CD4-positive, CD25-positive, alpha-beta regulatory T cell (primary cell): ENCODE measurements at regions not wholly inside any gene's neighbourhood (a gene's known extent, or its start where the extent isn't known, plus 50 kb on each side); places are given as distances from the start of the nearest gene placed in this dataset.

Source experiments
- ATAC-seq, 2 donors: fragments of 150-1000 bp; cut with Tn5 transposase; one replicate each; pipeline ENCODE4 v1.10.0; 2021; ENCODE audit warnings: low read depth in 2 of 2, moderate number of reproducible peaks in 2 of 2, moderate library complexity in 1 of 2
- DNase-seq, 3 donors: peaks; one replicate each; pipeline versions ENCODE4 v3.0.0 to v3.0.0-alpha.2; 2012 to 2022; ENCODE audit warnings: mixed read lengths in 1 of 3
- H3K27ac ChIP-seq: one replicate; pipeline ENCODE4 v1.7.0; 2013; ENCODE audit warnings: mild to moderate bottlenecking, low read length; ENCODE audit not compliant: insufficient read depth, poor library complexity, severe bottlenecking
- H3K27me3 ChIP-seq: one replicate; pipeline ENCODE4 v1.7.0; 2013; ENCODE audit warnings: low read length; ENCODE audit not compliant: control insufficient read depth, insufficient read depth
- H3K36me3 ChIP-seq: one replicate; pipeline ENCODE4 v1.7.0; 2013; ENCODE audit warnings: mild to moderate bottlenecking, low read length, moderate library complexity; ENCODE audit not compliant: control insufficient read depth, insufficient read depth
- H3K4me1 ChIP-seq: 2 replicates; pipeline ENCODE4 v1.7.0; 2013; ENCODE audit warnings: mild to moderate bottlenecking, low read length; ENCODE audit not compliant: insufficient read depth, control insufficient read depth, poor library complexity, severe bottlenecking
- H3K4me3 ChIP-seq: one replicate; pipeline ENCODE4 v1.7.0; 2013; ENCODE audit warnings: low read depth, mild to moderate bottlenecking, low read length, moderate library complexity
- H3K9me3 ChIP-seq, 2 experiments: 1 replicate in 1 of 2; 2 replicates in 1 of 2; pipeline ENCODE4 v1.7.0; 2013; ENCODE audit warnings: low read length in 2 of 2, mild to moderate bottlenecking in 1 of 2, moderate library complexity in 1 of 2; ENCODE audit not compliant: control insufficient read depth in 2 of 2
- H3K27ac Mint-ChIP-seq, 3 donors: one replicate each; pipeline ENCODE4 v1.8.0; 2020 to 2022; ENCODE audit warnings: mild to moderate bottlenecking in 3 of 3, mixed read lengths in 3 of 3, moderate library complexity in 2 of 3
- H3K27me3 Mint-ChIP-seq: one replicate; pipeline ENCODE4 v1.8.0; 2022; ENCODE audit warnings: mild to moderate bottlenecking, mixed read lengths
- H3K36me3 Mint-ChIP-seq: one replicate; pipeline ENCODE4 v1.8.0; 2020; ENCODE audit warnings: mixed read lengths
- H3K4me1 Mint-ChIP-seq, 4 donors: one replicate each; pipeline ENCODE4 v1.8.0; 2020 to 2022; ENCODE audit warnings: mixed read lengths in 4 of 4, mild to moderate bottlenecking in 1 of 4
- H3K4me3 Mint-ChIP-seq, 4 donors: one replicate each; pipeline ENCODE4 v1.8.0; 2020 to 2022; ENCODE audit warnings: mild to moderate bottlenecking in 4 of 4, mixed read lengths in 4 of 4, moderate library complexity in 3 of 4
- H3K9me3 Mint-ChIP-seq, 7 donors: one replicate each; pipeline ENCODE4 v1.8.0; 2020 to 2022; ENCODE audit warnings: mixed read lengths in 7 of 7, mild to moderate bottlenecking in 3 of 7, moderate library complexity in 2 of 7

DNA sequence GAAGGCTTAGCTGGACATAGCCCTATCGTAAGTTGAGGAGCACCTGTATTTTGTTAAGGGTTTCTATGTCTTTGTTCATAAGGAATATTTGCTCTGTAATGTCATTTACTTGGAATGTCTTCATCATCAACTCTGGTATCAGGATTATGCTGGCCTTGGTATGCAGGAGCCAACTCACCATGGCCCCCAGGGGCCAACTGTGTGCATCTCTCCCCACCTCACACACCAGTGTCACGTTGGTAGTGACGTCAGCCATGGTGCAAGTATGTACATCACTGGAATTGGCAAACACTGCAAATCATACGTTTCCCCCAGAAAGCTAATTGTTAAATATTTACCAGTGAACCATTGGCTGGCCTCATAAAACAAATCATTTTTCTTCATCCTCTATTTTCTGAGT, 70.8 kb downstream of the YTHDF1 start:
- no peak overlapping the region for H3K27ac ChIP-seq
- no peaks in the 10 kb centered on the region for H3K36me3 ChIP-seq
- Mint-ChIP-seq H3K4me1 (no peaks in the 10 kb centered on the region), H3K36me3 (no peaks in the 10 kb centered on the region), H3K4me3 (no peak overlapping the region), H3K9me3 (peaks cover 0 to 14% (median 8%) of the 10 kb centered on the region in 7 donors), H3K27me3 (peaks cover 23% of the 10 kb centered on the region), H3K27ac (no peak overlapping the region)
- peaks cover 3% of the 10 kb centered on the region for H3K27me3 ChIP-seq
- no peak for DNase-seq
- peaks cover 8 to 18% of the 10 kb centered on the region in 2 experiments for H3K9me3 ChIP-seq
- no peaks in the 10 kb centered on the region for H3K4me1 ChIP-seq
- no peak for ATAC-seq
- no peak overlapping the region for H3K4me3 ChIP-seq

DNA sequence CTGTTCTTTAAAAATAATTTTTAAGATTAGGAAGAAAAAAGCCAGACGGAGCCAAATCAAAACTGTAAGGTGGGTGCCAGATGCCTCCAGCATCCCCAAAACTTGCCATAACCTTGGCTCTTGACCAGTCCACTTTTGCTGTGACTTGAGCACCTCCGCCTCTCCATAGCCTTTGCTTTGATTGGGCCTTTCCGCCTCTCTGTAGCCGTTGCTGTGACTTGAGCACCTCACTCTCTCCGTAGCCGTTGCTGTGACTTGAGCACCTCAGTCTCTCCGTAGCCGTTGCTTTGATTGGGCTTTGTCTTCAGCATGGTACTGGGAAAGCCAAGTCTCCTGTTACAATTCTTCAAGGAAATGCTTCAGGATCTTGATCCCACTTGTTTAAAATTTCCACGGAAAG, 73.0 kb downstream of the YTHDF1 start:
- H3K27me3 ChIP-seq, result peaks cover 3% of the 10 kb centered on the region
- no peak for DNase-seq
- peaks cover 7% of the 10 kb centered on the region in 2 experiments for H3K9me3 ChIP-seq
- Mint-ChIP-seq H3K27me3 (peaks cover 15% of the 10 kb centered on the region), H3K9me3 (peaks cover 0 to 8% (median 3%) of the 10 kb centered on the region in 7 donors), H3K4me1 (no peaks in the 10 kb centered on the region), H3K4me3 (no peak overlapping the region), H3K36me3 (no peaks in the 10 kb centered on the region), H3K27ac (no peak overlapping the region)
- no peak overlapping the region for H3K27ac ChIP-seq
- H3K4me1 ChIP-seq, result no peaks in the 10 kb centered on the region
- H3K4me3 ChIP-seq, result no peak overlapping the region
- H3K36me3 ChIP-seq, result no peaks in the 10 kb centered on the region
- no peak for ATAC-seq

DNA sequence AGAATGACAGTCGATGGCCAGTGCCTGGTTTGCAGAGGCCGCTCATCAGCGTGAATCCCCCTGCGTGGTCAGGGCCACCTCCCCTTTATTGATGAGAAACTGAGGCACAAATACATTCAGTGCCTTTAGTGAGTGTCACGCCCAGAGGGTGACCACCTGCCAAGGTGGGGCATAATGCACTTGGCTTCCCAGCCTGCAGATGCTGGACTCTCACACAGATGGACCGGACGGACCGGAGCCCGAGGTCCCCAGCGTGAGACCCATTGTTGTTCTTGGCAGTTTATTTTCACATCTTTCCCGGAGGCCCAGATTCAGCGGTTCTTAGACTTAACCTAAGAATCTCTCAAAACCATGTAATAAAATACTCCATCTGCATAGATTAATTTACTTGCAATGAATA, 74.4 kb downstream of the YTHDF1 start:
- H3K27me3 ChIP-seq, result no peaks in the 10 kb centered on the region
- ATAC-seq (no peak), DNase-seq (no peak)

DNA sequence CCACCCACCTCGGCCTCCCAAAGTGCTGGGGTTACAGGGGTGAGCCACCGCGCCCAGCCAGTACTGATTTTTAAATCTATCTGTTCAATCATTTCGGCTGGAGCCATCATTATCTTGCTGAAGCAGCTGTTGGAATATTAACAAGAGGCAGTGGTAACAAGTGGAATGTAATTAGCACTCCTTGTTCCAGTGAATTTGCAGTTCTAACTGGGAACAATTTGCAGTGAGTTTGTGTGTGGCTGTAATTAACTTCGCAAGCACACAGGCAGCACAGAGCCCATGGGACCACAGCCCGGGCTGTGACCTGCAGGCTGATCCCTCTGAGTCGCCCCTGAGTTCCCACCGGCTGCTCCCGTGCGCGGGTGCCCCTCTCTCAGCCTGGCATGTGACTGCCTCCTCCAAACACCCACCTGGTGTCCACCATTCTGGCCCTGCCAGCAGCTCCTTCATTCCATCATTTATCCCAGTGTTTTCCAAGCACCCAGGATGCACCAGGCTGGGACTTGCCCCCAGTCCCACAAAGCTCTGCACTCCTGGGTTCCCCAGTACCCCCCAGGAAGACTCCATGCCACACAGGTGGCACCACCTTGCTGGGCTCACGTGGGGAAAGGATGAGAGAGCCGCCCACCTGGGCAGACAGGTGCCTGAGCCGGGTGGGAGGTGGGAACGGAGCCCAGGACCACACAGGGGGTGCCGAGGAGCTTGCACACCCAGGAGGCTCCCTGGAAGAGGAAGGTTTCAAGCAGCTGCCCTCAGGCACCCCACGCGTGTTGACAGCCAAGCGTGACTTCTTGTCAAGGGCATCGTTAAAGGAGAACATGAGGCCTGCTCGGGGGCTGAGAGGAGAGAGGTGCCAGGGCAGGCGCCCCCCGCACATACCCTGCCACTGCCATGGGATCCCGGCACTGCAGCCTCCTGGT, 75.2 kb downstream of the YTHDF1 start:
- H3K4me3 Mint-ChIP-seq, result no peak overlapping the region
- H3K4me1 Mint-ChIP-seq, result no peaks in the 10 kb centered on the region
- H3K4me1 ChIP-seq, result no peaks in the 10 kb centered on the region
- H3K4me3 ChIP-seq, result no peak overlapping the region
- no peaks in the 10 kb centered on the region for H3K27me3 ChIP-seq
- peaks cover 10% of the 10 kb centered on the region for H3K27me3 Mint-ChIP-seq
- H3K36me3 ChIP-seq, result no peaks in the 10 kb centered on the region
- no peak for DNase-seq
- peaks cover 0 to 7% (median 0%) of the 10 kb centered on the region in 7 donors for H3K9me3 Mint-ChIP-seq
- H3K27ac Mint-ChIP-seq, result no peak overlapping the region
- ATAC-seq, result no peak
- H3K27ac ChIP-seq, result no peak overlapping the region
- no peaks in the 10 kb centered on the region for H3K9me3 ChIP-seq
- no peaks in the 10 kb centered on the region for H3K36me3 Mint-ChIP-seq

More for the DNA sequence above, 74.4 kb downstream of the YTHDF1 start:
- H3K36me3 ChIP-seq, result no peaks in the 10 kb centered on the region
- Mint-ChIP-seq H3K27ac (no peak overlapping the region), H3K4me1 (no peaks in the 10 kb centered on the region), H3K36me3 (no peaks in the 10 kb centered on the region), H3K9me3 (peaks cover 0 to 7% (median 0%) of the 10 kb centered on the region in 7 donors), H3K4me3 (no peak overlapping the region), H3K27me3 (peaks cover 11% of the 10 kb centered on the region)
- no peak overlapping the region for H3K27ac ChIP-seq
- H3K4me1 ChIP-seq, result no peaks in the 10 kb centered on the region
- no peak overlapping the region for H3K4me3 ChIP-seq
- no peaks in the 10 kb centered on the region for H3K9me3 ChIP-seq

DNA sequence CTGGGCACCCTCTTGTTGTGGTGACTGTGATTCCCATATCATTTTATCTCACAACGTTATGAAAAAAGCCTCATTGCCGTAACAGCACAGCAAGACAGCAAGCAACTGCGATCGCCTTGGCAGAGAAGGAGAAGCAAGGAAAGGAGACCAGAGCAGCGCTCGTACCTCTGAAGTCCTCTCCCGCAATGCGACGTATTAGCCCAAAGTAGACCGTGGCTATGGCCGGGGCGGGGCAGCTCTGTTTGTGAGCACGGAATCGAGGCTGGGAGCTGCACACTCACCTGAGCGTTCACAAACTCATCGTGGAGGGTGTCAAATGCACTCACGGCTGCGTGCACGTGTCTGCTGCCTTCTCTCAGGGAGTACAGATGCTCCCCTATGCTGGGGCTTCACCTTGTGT, 76.1 kb downstream of the YTHDF1 start:
- no peaks in the 10 kb centered on the region for H3K27me3 ChIP-seq
- H3K9me3 Mint-ChIP-seq, result peaks cover 0 to 4% (median 0%) of the 10 kb centered on the region in 7 donors
- no peak overlapping the region for H3K4me3 ChIP-seq
- DNase-seq (no peak), ATAC-seq (no peak)
- no peak overlapping the region for H3K4me3 Mint-ChIP-seq
- H3K36me3 ChIP-seq, result no peaks in the 10 kb centered on the region
- no peaks in the 10 kb centered on the region for H3K36me3 Mint-ChIP-seq
- H3K9me3 ChIP-seq, result no peaks in the 10 kb centered on the region
- no peaks in the 10 kb centered on the region for H3K4me1 ChIP-seq
- H3K27ac Mint-ChIP-seq, result no peak overlapping the region
- peaks cover 10% of the 10 kb centered on the region for H3K27me3 Mint-ChIP-seq
- H3K4me1 Mint-ChIP-seq, result no peaks in the 10 kb centered on the region
- H3K27ac ChIP-seq, result no peak overlapping the region

DNA sequence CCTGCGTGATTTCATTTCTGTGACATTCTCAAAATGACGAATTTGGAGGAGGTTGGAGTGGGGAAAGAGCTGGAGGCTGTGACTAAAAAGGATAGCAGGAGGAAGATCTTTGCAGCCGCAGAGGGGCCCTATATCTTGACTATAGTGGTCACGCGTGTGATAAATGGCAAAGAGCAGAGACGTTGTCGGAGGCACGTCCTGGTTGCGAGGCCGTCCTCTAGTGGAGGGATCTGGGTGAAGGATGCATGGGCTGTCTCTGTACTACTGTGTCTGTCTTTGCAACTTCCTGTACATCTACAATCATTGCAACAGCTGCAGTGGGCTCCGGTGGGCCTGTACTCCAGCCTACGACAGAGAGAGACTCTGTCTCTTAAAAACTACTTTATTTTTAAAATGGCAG, 76.6 kb downstream of the YTHDF1 start:
- Histone ChIP-seq H3K36me3 (no peaks in the 10 kb centered on the region), H3K27ac (no peak overlapping the region), H3K9me3 (no peaks in the 10 kb centered on the region), H3K27me3 (no peaks in the 10 kb centered on the region), H3K4me1 (no peaks in the 10 kb centered on the region), H3K4me3 (no peak overlapping the region)
- H3K27me3 Mint-ChIP-seq, result peaks cover 10% of the 10 kb centered on the region
- no peak overlapping the region for H3K4me3 Mint-ChIP-seq
- H3K4me1 Mint-ChIP-seq, result no peaks in the 10 kb centered on the region
- H3K36me3 Mint-ChIP-seq, result no peaks in the 10 kb centered on the region
- DNase-seq (no peak), ATAC-seq (no peak)
- peaks cover 0 to 4% (median 0%) of the 10 kb centered on the region in 7 donors for H3K9me3 Mint-ChIP-seq
- no peak overlapping the region for H3K27ac Mint-ChIP-seq

DNA sequence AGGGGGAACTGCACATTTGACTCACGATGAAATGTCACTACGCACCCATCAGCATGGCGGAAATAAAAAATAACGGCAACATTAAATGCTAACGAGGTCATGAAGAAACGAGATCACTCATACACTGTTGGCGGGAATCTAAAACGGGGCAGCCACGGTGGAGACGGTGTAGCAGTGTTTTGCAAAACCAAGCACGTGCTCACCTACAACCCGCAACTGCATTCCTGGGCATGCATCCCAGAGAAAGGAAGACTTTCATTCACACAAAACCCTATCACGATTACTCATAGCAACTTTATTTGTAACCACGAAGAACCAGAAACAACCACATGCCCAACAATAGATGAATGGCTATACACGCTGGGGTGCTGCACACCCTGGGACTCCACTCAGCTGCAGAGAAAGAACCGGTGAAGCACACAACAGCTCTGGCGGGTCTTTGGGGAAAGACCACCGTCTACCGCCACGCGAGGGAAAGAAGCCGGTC, 77.0 kb downstream of the YTHDF1 start:
- no peak overlapping the region for H3K27ac Mint-ChIP-seq
- Histone ChIP-seq H3K4me3 (no peak overlapping the region), H3K27ac (no peak overlapping the region), H3K4me1 (no peaks in the 10 kb centered on the region), H3K27me3 (no peaks in the 10 kb centered on the region), H3K9me3 (no peaks in the 10 kb centered on the region), H3K36me3 (no peaks in the 10 kb centered on the region)
- H3K4me1 Mint-ChIP-seq, result no peaks in the 10 kb centered on the region
- H3K4me3 Mint-ChIP-seq, result no peak overlapping the region
- DNase-seq, result no peak
- no peaks in the 10 kb centered on the region for H3K36me3 Mint-ChIP-seq
- no peak for ATAC-seq
- H3K27me3 Mint-ChIP-seq, result peaks cover 5% of the 10 kb centered on the region
- H3K9me3 Mint-ChIP-seq, result peaks cover 0 to 4% (median 0%) of the 10 kb centered on the region in 7 donors
